Ovary (tissue), 3 donors: ENCODE measurements at regions not wholly inside any gene's neighbourhood (a gene's known extent, or its start where the extent isn't known, plus 50 kb on each side); places are given as distances from the start of the nearest gene placed in this dataset.
"Not testable (repeated sequence)": the region's sequence is repeated elsewhere in the genome, so short reads cannot be mapped to it uniquely, and the experiment has no call there.

Source experiments
- EP300 ChIP-seq: sonication (generic); formaldehyde crosslinking; IDR thresholded peaks from one replicate; pipeline ENCODE4 v1.6.1; 2017; ENCODE audit warnings: antibody characterized with exemption
- POLR2A ChIP-seq: fragments of 450-650 bp; IDR thresholded peaks from one replicate; pipeline ENCODE4 v1.6.1; 2017; ENCODE audit warnings: antibody characterized with exemption, mild to moderate bottlenecking, moderate library complexity
- TF ChIP-seq, protein P1 (sequence below), 3 donors: fragments of 450-650 bp in 2 of 3; fragments of 200-600 bp in 1 of 3; IDR thresholded peaks; one replicate each; pipeline versions ENCODE4 v1.5.1 to v1.8.0; 2016 to 2022; ENCODE audit warnings: antibody characterized with exemption in 3 of 3, mild to moderate bottlenecking in 1 of 3
- donor health status: DM: no; HTN: no; CAD: no.

GRCh38 chr1:177664742-177665141 is 305.1 kb downstream of the SEC16B start:
- TF ChIP-seq, protein P1, sequence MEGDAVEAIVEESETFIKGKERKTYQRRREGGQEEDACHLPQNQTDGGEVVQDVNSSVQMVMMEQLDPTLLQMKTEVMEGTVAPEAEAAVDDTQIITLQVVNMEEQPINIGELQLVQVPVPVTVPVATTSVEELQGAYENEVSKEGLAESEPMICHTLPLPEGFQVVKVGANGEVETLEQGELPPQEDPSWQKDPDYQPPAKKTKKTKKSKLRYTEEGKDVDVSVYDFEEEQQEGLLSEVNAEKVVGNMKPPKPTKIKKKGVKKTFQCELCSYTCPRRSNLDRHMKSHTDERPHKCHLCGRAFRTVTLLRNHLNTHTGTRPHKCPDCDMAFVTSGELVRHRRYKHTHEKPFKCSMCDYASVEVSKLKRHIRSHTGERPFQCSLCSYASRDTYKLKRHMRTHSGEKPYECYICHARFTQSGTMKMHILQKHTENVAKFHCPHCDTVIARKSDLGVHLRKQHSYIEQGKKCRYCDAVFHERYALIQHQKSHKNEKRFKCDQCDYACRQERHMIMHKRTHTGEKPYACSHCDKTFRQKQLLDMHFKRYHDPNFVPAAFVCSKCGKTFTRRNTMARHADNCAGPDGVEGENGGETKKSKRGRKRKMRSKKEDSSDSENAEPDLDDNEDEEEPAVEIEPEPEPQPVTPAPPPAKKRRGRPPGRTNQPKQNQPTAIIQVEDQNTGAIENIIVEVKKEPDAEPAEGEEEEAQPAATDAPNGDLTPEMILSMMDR (IDR thresholded peaks at IDR 0.05), result not testable (repeated sequence)
- TF ChIP-seq POLR2A, EP300: not testable (repeated sequence)
